KMS-11 (cell line): ENCODE measurements at regions not wholly inside any gene's neighbourhood (a gene's known extent, or its start where the extent isn't known, plus 50 kb on each side); places are given as distances from the start of the nearest gene placed in this dataset.

Experiments used
- H2AFZ ChIP-seq: fragments of 200-600 bp; sonication (generic); 2 replicates; pipeline ENCODE4 v1.6.1; 2016; ENCODE audit warnings: antibody characterized with exemption, mixed run types, low read depth
- H3K27ac ChIP-seq: fragments of 200-600 bp; sonication (generic); 2 replicates; pipeline ENCODE4 v1.6.1; 2016; ENCODE audit warnings: mild to moderate bottlenecking, mixed run types
- H3K27me3 ChIP-seq: fragments of 200-600 bp; sonication (generic); 2 replicates; pipeline ENCODE4 v1.6.1; 2017; ENCODE audit warnings: mild to moderate bottlenecking, low read depth, mixed run types, moderate library complexity; ENCODE audit not compliant: insufficient read depth
- H3K36me3 ChIP-seq: fragments of 200-600 bp; sonication (generic); 2 replicates; pipeline ENCODE4 v1.6.1; 2017; ENCODE audit warnings: mild to moderate bottlenecking, mixed run types; ENCODE audit not compliant: insufficient read depth
- H3K4me1 ChIP-seq: fragments of 200-600 bp; sonication (generic); 2 replicates; pipeline ENCODE4 v1.6.1; 2016; ENCODE audit warnings: mild to moderate bottlenecking, low read depth, mixed run types; ENCODE audit not compliant: poor library complexity, severe bottlenecking
- H3K4me2 ChIP-seq: fragments of 200-600 bp; sonication (generic); 2 replicates; pipeline ENCODE4 v1.7.0; 2016; ENCODE audit warnings: mild to moderate bottlenecking, mixed run types
- H3K4me3 ChIP-seq: fragments of 200-600 bp; sonication (generic); IDR thresholded peaks from 2 replicates; pipeline ENCODE4 v1.6.1; 2017; ENCODE audit warnings: low read depth, low read length, mixed read lengths; ENCODE audit not compliant: insufficient read depth
- H3K79me2 ChIP-seq: fragments of 200-600 bp; sonication (generic); 2 replicates; pipeline ENCODE4 v1.6.1; 2016; ENCODE audit warnings: low read depth, mixed run types; ENCODE audit not compliant: insufficient read depth
- H3K9ac ChIP-seq: fragments of 200-600 bp; sonication (generic); 2 replicates; pipeline ENCODE4 v1.6.1; 2016; ENCODE audit warnings: mild to moderate bottlenecking, mixed run types
- H4K20me1 ChIP-seq: fragments of 200-600 bp; sonication (generic); 2 replicates; pipeline ENCODE4 v1.6.1; 2016; ENCODE audit warnings: mild to moderate bottlenecking, mixed run types; ENCODE audit not compliant: insufficient read depth
- CTCF ChIP-seq: fragments of 200-600 bp; sonication (generic); conservative IDR thresholded peaks from 2 replicates; pipeline ENCODE4 v1.6.1; 2017; ENCODE audit warnings: low read depth, mild to moderate bottlenecking, antibody characterized with exemption, low read length, moderate library complexity, mixed read lengths

GRCh38 chr2:226380679-226381078 lies 418.9 kb downstream of the IRS1 start:
- no peak overlapping the region for H3K9ac ChIP-seq
- no peak overlapping the region for H2AFZ ChIP-seq
- no peaks in the 10 kb centered on the region for H4K20me1 ChIP-seq
- H3K27me3 ChIP-seq, result no peaks in the 10 kb centered on the region
- H3K4me2 ChIP-seq, result no peak overlapping the region
- no peaks in the 10 kb centered on the region for H3K36me3 ChIP-seq
- no peaks in the 10 kb centered on the region for H3K79me2 ChIP-seq
- no peak overlapping the region for H3K27ac ChIP-seq
- no peak for TF ChIP-seq CTCF
- H3K4me1 ChIP-seq, result no peaks in the 10 kb centered on the region
- H3K4me3 ChIP-seq, result no peak overlapping the region

GRCh38 chr2:226378753-226379705 lies 420.6 kb downstream of the IRS1 start:
- Histone ChIP-seq H3K27ac (no peak overlapping the region), H3K36me3 (no peaks in the 10 kb centered on the region), H3K4me2 (no peak overlapping the region), H4K20me1 (no peaks in the 10 kb centered on the region), H3K4me3 (no peak overlapping the region), H3K79me2 (no peaks in the 10 kb centered on the region), H3K4me1 (no peaks in the 10 kb centered on the region), H2AFZ (no peak overlapping the region), H3K27me3 (no peaks in the 10 kb centered on the region), H3K9ac (no peak overlapping the region)
- no peak for TF ChIP-seq CTCF

DNA sequence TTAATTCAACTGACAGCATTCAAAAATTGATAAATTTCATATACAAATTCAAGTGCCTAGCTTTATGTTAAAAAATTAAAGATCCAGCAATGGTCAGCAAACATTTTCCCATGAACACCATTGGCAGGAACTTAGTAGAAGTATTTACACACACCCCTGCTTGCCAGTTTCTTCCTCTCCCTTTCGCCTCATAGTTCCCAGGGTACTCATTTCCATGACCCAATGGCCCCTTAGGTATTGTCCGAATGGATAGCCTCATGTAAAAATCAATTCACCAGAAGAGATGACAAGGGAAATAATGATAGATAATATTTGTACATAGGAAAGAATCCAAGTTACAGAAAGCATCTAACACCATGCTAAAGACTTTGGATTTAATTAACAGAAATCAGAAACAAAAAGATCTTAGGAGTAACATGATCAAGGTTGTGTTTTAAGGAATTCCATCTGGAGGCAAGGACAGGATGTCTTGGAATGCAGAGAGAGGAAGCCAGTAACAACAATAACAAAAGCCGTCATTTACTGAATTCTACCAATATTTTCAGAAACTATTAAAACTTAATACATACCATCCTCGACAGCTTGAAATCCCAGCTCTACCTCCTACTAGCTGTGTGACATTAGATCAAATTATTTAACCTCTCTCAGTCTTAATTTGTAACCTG lies 423.0 kb downstream of the IRS1 start:
- H3K27me3 ChIP-seq, result no peaks in the 10 kb centered on the region
- H3K79me2 ChIP-seq, result no peaks in the 10 kb centered on the region
- H3K9ac ChIP-seq, result no peak overlapping the region
- H4K20me1 ChIP-seq, result no peaks in the 10 kb centered on the region
- no peaks in the 10 kb centered on the region for H3K4me1 ChIP-seq
- no peaks in the 10 kb centered on the region for H3K36me3 ChIP-seq
- no peak for TF ChIP-seq CTCF
- H3K27ac ChIP-seq, result no peak overlapping the region
- no peak overlapping the region for H3K4me3 ChIP-seq
- H3K4me2 ChIP-seq, result no peak overlapping the region
- no peak overlapping the region for H2AFZ ChIP-seq

GRCh38 chr2:226366920-226367319 lies 432.7 kb downstream of the IRS1 start:
- Histone ChIP-seq H3K79me2 (no peaks in the 10 kb centered on the region), H3K27ac (no peak overlapping the region), H3K27me3 (no peaks in the 10 kb centered on the region), H3K36me3 (no peaks in the 10 kb centered on the region), H3K4me1 (no peaks in the 10 kb centered on the region), H3K4me3 (no peak overlapping the region), H2AFZ (no peak overlapping the region), H4K20me1 (no peaks in the 10 kb centered on the region), H3K9ac (no peak overlapping the region), H3K4me2 (no peak overlapping the region)
- TF ChIP-seq CTCF, result no peak
